AG09309 (cell line): ENCODE measurements at regions not wholly inside any gene's neighbourhood (a gene's known extent, or its start where the extent isn't known, plus 50 kb on each side); places are given as distances from the start of the nearest gene placed in this dataset.
"Not testable (repeated sequence)": the region's sequence is repeated elsewhere in the genome, so short reads cannot be mapped to it uniquely, and the experiment has no call there.

Source experiments
- DNase-seq: peaks from one replicate; pipeline ENCODE4 v3.0.0-alpha.2; 2010; ENCODE audit warnings: low read depth
- H3K4me3 ChIP-seq: 2 replicates; pipeline ENCODE4 v1.5.1; 2011; ENCODE audit warnings: mild to moderate bottlenecking, low read depth, low read length, moderate library complexity; ENCODE audit not compliant: control insufficient read depth
- CTCF ChIP-seq: IDR thresholded peaks from 2 replicates; pipeline ENCODE4 v1.5.1; 2011; ENCODE audit warnings: mild to moderate bottlenecking, low read depth, low read length, inconsistent platforms; ENCODE audit not compliant: insufficient read depth, control insufficient read depth; ENCODE audit errors: missing control alignments

DNA sequence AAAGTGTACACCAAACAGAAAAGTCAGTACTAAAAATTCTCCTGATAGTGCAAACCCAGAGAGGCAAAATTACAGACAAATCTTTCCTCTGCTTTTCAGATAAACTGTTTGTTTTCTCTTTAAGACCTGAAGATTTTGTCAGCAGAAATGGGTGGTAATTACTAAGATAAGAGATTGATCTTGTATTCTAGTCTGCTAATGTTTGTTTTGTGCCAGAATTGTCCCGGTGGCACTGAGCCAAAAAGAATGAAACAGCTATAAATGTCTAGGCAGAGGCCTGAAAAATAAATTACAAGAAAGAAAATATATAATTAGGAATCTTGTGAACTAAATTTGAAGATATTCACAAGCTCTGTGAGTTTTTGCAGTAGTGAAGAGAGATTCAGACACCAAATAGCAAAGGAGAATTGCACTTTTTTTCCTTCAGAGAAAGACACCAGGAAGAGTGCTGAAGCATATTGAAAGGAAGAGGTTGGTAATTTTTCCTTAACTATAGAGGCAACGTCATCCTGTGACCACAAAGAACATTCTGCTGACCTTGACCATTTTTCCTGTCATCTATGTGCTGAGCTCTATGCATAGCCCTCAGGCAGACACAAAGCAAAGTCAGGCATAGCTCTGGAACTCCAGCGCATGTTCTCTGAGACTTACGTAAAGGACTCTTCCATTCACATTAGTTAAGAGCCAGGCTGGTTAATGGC lies 314.5 kb upstream of the RASGEF1B start:
- H3K4me3 ChIP-seq, result no peak overlapping the region
- no peak for TF ChIP-seq CTCF
- DNase-seq, result no peak

GRCh38 chr4:81785338-81785737 lies 313.6 kb upstream of the RASGEF1B start:
- no peak for TF ChIP-seq CTCF
- no peak overlapping the region for H3K4me3 ChIP-seq
- DNase-seq, result no peak

- DNase-seq, result no peak
- no peak overlapping the region for H3K4me3 ChIP-seq
- TF ChIP-seq CTCF, result no peak
These were observed 311.9 kb upstream of the RASGEF1B start for GRCh38 chr4:81783558-81783957.

DNA sequence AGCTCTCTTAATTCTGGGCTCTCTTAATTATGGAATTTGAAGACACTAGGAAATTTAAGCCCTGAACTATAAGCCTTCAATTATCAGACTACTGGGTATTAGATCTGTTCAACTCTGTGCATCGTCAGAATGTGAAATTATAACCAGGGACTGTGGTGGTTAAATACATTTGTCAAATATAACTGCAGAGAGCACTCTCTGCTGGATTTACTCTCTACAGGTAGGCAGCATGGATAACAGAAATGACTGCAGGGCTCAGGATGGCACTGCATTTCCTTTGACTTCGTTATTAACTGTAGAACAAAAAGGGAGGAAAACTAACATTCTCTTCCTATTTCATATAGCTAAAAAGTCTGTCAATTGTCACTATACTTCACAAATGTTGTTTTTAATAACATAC lies 310.1 kb upstream of the RASGEF1B start:
- H3K4me3 ChIP-seq, result no peak overlapping the region
- TF ChIP-seq CTCF, result no peak
- no peak for DNase-seq

- H3K4me3 ChIP-seq, DNase-seq: not testable (repeated sequence)
These were observed 306.0 kb upstream of the RASGEF1B start for GRCh38 chr4:81777718-81778117.

- no peak overlapping the region for H3K4me3 ChIP-seq
- DNase-seq, result no peak
- no peak for TF ChIP-seq CTCF
These were observed 305.1 kb upstream of the RASGEF1B start for GRCh38 chr4:81776794-81777193.

DNA sequence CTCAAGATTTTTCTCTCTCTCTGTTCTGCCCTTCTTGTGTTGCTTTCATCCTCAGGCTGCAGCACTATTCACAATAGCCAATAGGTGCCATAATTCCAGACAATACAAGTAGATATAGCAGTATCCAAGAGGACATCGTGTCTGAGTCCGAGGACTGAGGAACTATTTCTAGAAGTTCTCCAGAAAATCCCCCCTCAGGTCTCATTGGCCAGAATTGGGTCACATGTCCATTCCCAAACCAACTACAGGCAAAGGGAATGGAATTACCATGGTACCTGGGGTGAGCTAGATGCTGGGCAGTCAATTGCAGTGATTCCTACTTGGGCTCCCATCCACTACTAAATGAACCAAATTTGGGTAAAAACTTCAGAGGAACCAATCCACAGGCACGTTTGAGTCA lies 301.9 kb upstream of the RASGEF1B start:
- DNase-seq, result no peak
- no peak for TF ChIP-seq CTCF
- H3K4me3 ChIP-seq, result no peak overlapping the region
